Neural progenitor cell (in vitro differentiated cells): ENCODE measurements at regions not wholly inside any gene's neighbourhood (a gene's known extent, or its start where the extent isn't known, plus 50 kb on each side); places are given as distances from the start of the nearest gene placed in this dataset.

Experiments
- EZH2 ChIP-seq: fragments of 200-600 bp; sonication (generic); IDR thresholded peaks from 2 replicates; pipeline ENCODE4 v1.6.1; 2017; ENCODE audit warnings: antibody characterized with exemption, mild to moderate bottlenecking, moderate library complexity
- EZH2phosphoT487 ChIP-seq: fragments of 200-600 bp; sonication (generic); IDR thresholded peaks from 2 replicates; pipeline ENCODE4 v1.6.1; 2017; ENCODE audit warnings: antibody characterized with exemption
- TF ChIP-seq, protein P1 (sequence below): fragments of 200-600 bp; sonication (generic); IDR thresholded peaks from 2 replicates; pipeline ENCODE4 v1.5.1; 2017; ENCODE audit warnings: antibody characterized with exemption, mild to moderate bottlenecking

DNA sequence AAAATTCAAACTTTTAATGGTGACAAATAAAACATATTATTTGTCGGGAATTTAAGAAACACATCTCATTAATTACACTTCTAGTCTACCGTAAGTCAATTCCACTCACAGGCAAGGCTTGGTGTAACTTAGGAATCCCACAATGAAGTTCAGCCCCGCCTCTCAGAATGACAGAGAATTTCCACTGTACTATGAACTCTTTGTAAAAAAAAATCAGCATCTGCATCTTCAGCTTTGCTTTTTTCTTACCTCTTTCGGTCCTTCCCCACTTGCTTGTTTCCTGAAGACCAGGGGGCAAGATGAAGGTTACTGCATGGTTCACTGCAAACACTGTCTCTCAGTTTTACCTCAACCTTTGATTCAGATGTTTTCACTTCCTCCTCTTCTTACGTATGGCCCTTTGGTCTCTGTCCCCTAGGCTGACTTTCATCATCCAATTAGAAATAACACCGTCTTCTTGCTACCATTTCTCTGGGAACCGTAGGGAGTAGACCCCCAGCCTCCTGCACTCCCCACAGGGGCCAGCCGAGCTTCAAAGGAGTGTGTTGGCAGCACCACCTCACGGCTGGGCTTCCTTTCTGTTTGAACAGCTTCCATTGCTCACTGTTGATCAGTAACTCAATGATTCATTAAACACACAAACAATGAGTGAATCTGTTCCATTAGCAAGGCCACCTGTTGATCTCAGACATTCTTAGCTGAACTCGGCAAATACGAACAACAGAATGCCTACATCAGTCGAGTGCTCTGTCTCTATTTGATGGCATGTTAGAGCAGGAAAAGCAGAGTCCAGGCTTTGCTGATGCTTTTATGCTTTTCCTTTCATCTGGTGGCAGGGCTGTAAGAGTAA is 343.0 kb downstream of the BMP4 start:
- TF ChIP-seq, protein P1, sequence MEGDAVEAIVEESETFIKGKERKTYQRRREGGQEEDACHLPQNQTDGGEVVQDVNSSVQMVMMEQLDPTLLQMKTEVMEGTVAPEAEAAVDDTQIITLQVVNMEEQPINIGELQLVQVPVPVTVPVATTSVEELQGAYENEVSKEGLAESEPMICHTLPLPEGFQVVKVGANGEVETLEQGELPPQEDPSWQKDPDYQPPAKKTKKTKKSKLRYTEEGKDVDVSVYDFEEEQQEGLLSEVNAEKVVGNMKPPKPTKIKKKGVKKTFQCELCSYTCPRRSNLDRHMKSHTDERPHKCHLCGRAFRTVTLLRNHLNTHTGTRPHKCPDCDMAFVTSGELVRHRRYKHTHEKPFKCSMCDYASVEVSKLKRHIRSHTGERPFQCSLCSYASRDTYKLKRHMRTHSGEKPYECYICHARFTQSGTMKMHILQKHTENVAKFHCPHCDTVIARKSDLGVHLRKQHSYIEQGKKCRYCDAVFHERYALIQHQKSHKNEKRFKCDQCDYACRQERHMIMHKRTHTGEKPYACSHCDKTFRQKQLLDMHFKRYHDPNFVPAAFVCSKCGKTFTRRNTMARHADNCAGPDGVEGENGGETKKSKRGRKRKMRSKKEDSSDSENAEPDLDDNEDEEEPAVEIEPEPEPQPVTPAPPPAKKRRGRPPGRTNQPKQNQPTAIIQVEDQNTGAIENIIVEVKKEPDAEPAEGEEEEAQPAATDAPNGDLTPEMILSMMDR = no peak
- no peak for TF ChIP-seq EZH2
- no peak for TF ChIP-seq EZH2phosphoT487
